GM23338 (cell line): ENCODE measurements at regions not wholly inside any gene's neighbourhood (a gene's known extent, or its start where the extent isn't known, plus 50 kb on each side); places are given as distances from the start of the nearest gene placed in this dataset.

Source experiments
- CTCF ChIP-seq, 2 experiments: fragments of 200-600 bp in 1 of 2; sonication (generic) in 1 of 2; conservative IDR thresholded peaks; 2 replicates each; pipeline versions ENCODE4 v1.5.1 to v1.6.1; 2016 to 2017; ENCODE audit warnings: antibody characterized with exemption in 2 of 2, low read depth in 2 of 2, mild to moderate bottlenecking in 2 of 2, moderate library complexity in 1 of 2
- EZH2 ChIP-seq: fragments of 200-600 bp; sonication (generic); IDR thresholded peaks from one replicate; pipeline ENCODE4 v1.8.0; 2017; ENCODE audit warnings: antibody characterized with exemption, mild to moderate bottlenecking, low read depth; ENCODE audit not compliant: unreplicated experiment
- EZH2phosphoT487 ChIP-seq: fragments of 200-600 bp; sonication (generic); IDR thresholded peaks from one replicate; pipeline ENCODE4 v1.8.1; 2018; ENCODE audit warnings: antibody characterized with exemption; ENCODE audit not compliant: unreplicated experiment
- JUNB ChIP-seq: IDR thresholded peaks from one replicate; pipeline ENCODE4 v1.6.1; 2016; ENCODE audit warnings: antibody characterized with exemption; ENCODE audit not compliant: unreplicated experiment
- POLR2AphosphoS5 ChIP-seq: IDR thresholded peaks from 2 replicates; pipeline ENCODE4 v1.6.1; 2016; ENCODE audit warnings: antibody characterized with exemption, low read depth
- REST ChIP-seq: IDR thresholded peaks from one replicate; pipeline ENCODE4 v1.6.1; 2018; ENCODE audit warnings: antibody characterized with exemption; ENCODE audit not compliant: unreplicated experiment

GRCh38 chr7:113801751-113802150 lies 117.1 kb downstream of the PPP1R3A start:
- no peak for TF ChIP-seq CTCF (conservative IDR thresholded peaks at IDR 0.05; ENCODE audit: low read depth in 2 of 2)
- no peak for TF ChIP-seq EZH2
- TF ChIP-seq POLR2AphosphoS5: no peak
- TF ChIP-seq JUNB: no peak
- no peak for TF ChIP-seq REST
- no peak for TF ChIP-seq EZH2phosphoT487
